HS-5 (cell line): ENCODE measurements at regions not wholly inside any gene's neighbourhood (a gene's known extent, or its start where the extent isn't known, plus 50 kb on each side); places are given as distances from the start of the nearest gene placed in this dataset.

Experiments
- DNase-seq: peaks from one replicate; pipeline ENCODE4 v3.0.0-alpha.2; 2012; ENCODE audit warnings: low read depth

DNA sequence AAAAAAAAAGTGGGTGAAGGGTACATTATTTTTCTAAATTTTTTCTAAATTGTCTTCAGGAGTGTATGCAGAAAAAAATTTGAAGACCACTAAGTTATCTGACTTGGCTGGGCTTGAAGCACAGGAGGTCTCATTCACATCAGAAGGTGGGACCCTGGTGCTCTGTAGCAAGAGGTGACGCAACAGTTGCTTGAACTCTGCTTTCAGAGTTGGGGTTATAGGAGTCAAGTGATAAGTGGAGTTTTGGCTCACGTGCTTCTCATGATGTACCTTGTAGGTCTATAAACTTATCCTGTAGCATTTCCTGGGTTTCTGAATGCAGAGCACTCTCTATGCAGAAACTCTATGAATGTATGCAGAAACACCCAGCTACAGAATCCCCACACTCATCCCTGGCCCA is 58.5 kb upstream of the FOXC1 start:
- no peak for DNase-seq

DNA sequence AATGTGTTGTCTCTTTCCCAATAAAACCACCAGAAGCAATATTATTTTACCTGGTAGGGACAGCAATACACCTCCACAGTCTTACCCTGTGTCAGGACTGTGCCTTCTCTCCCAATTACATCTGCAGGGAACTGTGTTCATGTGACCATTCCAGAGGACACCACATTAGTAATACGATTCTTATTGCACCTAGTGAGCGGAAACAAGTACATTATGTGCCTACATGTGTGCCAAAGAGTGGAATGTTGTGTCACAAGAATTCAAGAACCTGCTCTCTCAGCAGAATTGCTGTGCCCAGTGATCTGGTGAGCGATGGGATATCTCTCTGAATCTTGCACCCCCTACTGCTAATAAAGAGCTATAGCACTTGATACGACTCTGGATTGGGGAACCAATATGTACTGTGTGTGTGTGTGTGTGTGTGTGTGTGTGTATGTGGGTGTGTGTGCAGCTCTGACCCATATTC is 57.4 kb upstream of the FOXC1 start:
- DNase-seq = no peak

DNA sequence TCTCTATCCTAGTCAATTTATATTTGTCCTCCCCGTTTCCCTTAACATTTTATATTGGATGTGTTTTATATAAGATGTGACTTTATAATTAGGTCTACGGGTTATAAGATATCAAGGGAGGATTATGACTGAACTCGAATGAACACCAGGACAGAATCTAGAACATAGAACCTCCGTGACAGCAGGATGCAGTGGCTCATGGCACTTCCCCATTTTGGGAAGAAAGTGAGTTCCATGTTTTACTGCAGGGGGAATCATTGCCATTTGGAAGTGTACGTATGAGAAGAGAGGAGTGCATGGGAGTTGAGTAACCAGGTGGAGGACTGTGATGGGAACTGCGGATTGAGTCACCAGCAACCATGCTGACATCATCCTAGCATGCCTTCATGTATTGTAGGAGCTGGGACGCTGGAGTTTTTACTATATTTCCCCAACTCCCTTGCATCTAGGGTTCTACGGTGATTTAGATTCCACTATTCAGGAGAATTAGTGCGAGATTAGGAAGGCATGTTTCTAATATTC is 56.1 kb upstream of the FOXC1 start:
- no peak for DNase-seq

DNA sequence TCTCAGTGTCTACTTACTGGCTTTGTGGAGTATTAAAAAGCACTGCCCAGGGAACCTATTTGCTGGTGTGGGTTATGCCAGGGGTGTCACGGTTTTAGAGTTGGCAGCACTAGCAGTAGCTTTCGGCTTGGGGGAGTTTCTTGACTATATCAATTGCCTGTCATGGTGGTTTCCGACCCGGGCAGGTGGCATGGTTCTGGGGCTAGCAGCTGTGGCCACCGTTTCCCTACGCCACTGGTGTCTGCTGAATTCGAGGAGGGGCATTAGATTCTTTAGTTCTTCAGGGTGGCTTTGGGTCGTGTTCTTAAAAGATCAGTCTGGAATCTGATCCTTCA is 55.6 kb upstream of the FOXC1 start:
- DNase-seq = no peak

DNA sequence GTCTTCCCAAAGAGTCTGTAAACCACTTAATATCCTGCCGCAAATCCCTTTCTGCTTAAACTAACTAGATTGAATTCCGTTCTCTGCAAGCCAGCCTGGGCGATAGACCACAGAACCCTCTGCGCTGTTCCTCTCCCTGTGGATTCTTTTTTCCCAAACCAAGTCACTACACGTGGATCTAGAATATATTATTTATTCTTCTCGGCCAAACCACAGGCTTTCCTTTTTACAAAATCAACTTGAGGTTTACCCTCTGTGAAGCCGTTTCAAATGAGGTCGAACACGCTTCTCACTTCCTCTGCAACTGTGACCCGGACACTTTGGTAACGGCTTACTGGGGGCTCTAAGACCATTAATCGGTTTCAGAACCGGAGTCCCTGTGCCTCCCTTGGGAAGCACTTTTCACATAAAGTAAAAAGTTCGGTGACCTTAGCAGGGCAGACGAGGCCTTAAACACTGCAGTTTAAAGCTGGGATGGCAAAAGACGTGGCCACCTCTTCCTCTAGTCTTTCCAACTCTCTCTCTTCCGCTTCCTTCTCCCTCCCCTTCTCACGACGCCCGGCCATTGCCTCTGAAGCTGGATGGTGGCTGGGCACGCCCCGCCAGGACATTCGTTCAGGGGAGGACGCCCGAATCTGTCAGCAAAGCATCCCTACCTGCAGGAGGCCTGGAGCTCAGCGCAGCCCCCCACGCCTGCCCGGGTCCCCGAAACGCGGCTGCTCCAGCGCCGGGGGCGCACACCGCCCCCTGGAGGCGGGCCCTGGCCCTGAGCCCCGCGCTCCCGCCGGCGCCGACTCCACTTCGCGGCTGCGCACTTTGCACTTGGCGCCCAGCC is 55.0 kb upstream of the FOXC1 start:
- no peak for DNase-seq

DNA sequence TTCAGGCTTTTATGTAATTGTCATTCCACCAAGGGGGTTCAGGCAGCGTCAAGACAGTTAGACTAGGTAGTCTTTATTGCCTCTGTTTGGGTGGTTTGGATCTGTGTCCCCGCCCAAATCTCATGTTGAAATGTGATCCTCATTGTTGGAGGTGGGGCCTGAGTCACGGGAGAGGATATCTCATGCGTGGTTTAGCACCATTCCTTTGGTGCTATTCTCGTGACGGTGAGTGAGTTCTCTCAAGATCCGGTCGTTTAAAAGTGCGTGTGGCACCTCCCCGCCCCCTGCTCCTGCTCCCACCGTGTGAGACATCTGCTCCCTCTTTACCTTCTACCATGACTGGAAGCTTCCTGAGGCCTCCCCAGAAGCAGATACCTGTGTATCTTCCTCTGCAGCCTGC is 51.3 kb upstream of the FOXC1 start:
- DNase-seq = no peak
